HFF-Myc (cell line): ENCODE measurements at regions not wholly inside any gene's neighbourhood (a gene's known extent, or its start where the extent isn't known, plus 50 kb on each side); places are given as distances from the start of the nearest gene placed in this dataset.
"Not testable (repeated sequence)": the region's sequence is repeated elsewhere in the genome, so short reads cannot be mapped to it uniquely, and the experiment has no call there.

ENCODE experiments used
- DNase-seq: peaks from one replicate; pipeline ENCODE4 v3.0.0-alpha.2; 2011; ENCODE audit warnings: low read depth; ENCODE audit errors: extremely low read depth
- H3K4me3 ChIP-seq: replicated peaks from 2 replicates; pipeline ENCODE4 v1.5.1; 2011; ENCODE audit warnings: low read depth, mild to moderate bottlenecking, control low read depth, low read length
- TF ChIP-seq, protein P1 (sequence below): IDR thresholded peaks from 2 replicates; pipeline ENCODE4 v1.5.1; 2012; ENCODE audit warnings: mild to moderate bottlenecking, low read depth, low read length, control low read depth; ENCODE audit errors: missing control alignments

DNA sequence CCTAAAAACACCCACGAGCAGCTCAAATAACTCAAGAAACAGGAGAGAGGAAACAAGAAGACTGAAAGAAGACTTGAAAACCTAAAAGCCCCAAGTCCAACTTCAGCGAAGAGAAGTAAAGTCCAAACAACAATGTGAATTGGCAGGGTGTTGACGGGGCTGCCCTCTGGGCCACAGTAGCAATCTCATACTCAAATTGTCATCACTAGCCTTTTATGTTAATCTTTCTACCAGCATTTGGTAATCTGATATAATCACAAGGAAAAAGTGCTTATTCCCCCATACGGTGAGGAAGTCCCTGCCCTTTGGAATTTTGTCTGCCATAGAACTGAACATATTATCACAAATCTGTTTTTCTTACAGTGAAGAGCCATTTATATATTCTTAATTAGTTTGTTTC lies 51.5 kb upstream of the IFNE start:
- no peak overlapping the region for H3K4me3 ChIP-seq
- no peak for DNase-seq
- TF ChIP-seq, protein P1, sequence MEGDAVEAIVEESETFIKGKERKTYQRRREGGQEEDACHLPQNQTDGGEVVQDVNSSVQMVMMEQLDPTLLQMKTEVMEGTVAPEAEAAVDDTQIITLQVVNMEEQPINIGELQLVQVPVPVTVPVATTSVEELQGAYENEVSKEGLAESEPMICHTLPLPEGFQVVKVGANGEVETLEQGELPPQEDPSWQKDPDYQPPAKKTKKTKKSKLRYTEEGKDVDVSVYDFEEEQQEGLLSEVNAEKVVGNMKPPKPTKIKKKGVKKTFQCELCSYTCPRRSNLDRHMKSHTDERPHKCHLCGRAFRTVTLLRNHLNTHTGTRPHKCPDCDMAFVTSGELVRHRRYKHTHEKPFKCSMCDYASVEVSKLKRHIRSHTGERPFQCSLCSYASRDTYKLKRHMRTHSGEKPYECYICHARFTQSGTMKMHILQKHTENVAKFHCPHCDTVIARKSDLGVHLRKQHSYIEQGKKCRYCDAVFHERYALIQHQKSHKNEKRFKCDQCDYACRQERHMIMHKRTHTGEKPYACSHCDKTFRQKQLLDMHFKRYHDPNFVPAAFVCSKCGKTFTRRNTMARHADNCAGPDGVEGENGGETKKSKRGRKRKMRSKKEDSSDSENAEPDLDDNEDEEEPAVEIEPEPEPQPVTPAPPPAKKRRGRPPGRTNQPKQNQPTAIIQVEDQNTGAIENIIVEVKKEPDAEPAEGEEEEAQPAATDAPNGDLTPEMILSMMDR, result no peak

DNA sequence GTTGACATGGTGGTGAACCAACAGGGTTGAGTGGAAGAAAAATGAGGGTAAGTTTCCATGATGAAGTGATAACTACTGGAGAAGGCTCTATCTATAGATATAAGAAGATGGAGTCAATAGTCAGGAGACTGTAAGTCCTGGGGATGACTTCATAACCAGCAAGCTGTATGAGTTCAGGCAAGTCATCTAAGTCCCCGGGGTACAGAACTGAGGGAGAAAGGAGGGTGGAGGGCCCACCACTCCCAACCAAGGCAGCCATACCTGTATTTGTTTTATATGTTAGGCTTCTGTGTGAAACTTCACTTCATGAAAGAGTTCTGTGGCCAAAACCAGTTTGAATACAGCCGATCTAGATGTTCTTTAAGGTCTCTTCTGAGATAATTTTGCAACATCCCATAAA lies 53.3 kb upstream of the IFNE start:
- TF ChIP-seq, protein P1, result no peak
- no peak overlapping the region for H3K4me3 ChIP-seq
- no peak for DNase-seq

- TF ChIP-seq, protein P1, result no peak
- no peak overlapping the region for H3K4me3 ChIP-seq
- DNase-seq, result no peak
These were observed 60.7 kb upstream of the IFNE start for GRCh38 chr9:21542787-21543186.

GRCh38 chr9:21543187-21543586 lies 61.1 kb upstream of the IFNE start:
- no peak for DNase-seq
- TF ChIP-seq, protein P1, result no peak
- H3K4me3 ChIP-seq, result no peak overlapping the region

GRCh38 chr9:21543816-21544215 lies 61.7 kb upstream of the IFNE start:
- not testable (repeated sequence) for H3K4me3 ChIP-seq, DNase-seq

DNA sequence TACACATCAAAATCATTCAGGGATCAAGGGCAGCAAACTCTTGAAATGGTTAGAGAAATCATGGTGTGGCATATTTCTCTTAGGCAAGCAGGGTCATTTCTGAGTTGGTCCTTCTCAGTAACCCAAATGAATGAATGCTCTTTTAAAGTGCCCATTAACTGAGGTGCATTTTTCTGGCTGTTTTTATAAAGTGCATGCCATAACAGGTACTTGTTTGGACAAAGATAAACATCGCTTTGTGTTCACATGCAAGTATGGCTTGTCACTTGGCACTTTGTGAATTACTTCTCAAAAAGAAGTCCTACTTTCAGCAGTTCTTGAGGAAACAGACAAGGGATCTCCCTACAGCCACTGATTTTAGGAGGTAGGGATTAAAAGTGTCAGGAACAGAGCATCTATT lies 64.8 kb upstream of the IFNE start:
- TF ChIP-seq, protein P1, result no peak
- H3K4me3 ChIP-seq, result no peak overlapping the region

DNA sequence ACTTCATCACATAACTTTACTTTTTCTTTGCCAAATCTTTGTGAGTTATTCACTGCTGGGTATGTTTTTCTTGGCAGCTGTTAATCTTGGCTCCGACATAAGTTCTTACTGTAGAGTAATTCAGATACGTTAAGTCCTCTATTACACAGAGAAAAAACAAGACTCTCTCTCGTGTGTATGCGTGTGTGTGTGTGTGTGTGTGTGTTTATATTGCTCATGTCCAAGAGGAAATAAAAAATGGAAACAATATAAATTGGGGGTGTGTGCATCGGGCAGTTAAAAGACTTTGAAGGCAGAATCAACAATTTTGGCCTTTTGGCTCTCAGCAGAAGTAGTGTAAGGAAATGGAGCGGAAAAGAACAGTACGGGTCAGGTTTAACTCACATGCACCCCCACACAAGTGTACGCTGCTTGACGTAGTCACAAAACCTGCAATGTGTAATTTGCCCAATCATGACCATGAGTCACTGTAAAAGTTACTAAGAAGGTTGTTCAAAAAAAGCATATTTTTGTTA lies 67.2 kb upstream of the IFNE start:
- H3K4me3 ChIP-seq, result no peak overlapping the region
- peak; percentile 37 for DNase-seq
- TF ChIP-seq, protein P1, result no peak

More for the DNA sequence above, 64.8 kb upstream of the IFNE start:
- DNase-seq, result no peak
